Body of pancreas (tissue), 4 donors: ENCODE measurements at regions not wholly inside any gene's neighbourhood (a gene's known extent, or its start where the extent isn't known, plus 50 kb on each side); places are given as distances from the start of the nearest gene placed in this dataset.
"Not testable (repeated sequence)": the region's sequence is repeated elsewhere in the genome, so short reads cannot be mapped to it uniquely, and the experiment has no call there.

ENCODE experiments used
- POLR2A ChIP-seq, 3 donors: fragments of 450-650 bp; IDR thresholded peaks; one replicate each; pipeline ENCODE4 v1.6.1; 2016; ENCODE audit warnings: antibody characterized with exemption in 3 of 3, mild to moderate bottlenecking in 2 of 3
- TF ChIP-seq, protein P1 (sequence below), 7 experiments: fragments of 450-650 bp in 4 of 7; fragments of 200-600 bp in 3 of 7; sonication (generic) in 3 of 7; IDR thresholded peaks; one replicate each; pipeline ENCODE4 v1.5.1; 2016 to 2019; ENCODE audit warnings: antibody characterized with exemption in 7 of 7

DNA sequence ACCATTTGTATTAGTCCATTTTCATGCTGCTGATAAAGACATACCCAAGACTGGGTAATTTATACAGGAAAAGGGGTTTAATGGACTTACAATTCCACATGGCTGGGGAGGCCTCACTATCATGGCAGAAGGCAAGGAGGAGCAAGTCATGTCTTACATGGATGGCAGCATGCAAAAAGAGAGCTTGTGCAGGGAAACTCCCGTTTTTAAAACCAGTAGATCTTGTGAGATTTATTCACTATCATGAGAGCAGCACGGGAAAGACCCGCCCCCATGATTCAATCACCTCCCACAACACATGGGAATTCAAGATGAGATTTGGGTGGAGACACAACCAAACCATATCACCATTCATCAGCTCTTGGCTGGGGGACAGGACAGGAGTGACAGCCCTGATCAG lies 189.0 kb downstream of the UACA start:
- TF ChIP-seq, protein P1, sequence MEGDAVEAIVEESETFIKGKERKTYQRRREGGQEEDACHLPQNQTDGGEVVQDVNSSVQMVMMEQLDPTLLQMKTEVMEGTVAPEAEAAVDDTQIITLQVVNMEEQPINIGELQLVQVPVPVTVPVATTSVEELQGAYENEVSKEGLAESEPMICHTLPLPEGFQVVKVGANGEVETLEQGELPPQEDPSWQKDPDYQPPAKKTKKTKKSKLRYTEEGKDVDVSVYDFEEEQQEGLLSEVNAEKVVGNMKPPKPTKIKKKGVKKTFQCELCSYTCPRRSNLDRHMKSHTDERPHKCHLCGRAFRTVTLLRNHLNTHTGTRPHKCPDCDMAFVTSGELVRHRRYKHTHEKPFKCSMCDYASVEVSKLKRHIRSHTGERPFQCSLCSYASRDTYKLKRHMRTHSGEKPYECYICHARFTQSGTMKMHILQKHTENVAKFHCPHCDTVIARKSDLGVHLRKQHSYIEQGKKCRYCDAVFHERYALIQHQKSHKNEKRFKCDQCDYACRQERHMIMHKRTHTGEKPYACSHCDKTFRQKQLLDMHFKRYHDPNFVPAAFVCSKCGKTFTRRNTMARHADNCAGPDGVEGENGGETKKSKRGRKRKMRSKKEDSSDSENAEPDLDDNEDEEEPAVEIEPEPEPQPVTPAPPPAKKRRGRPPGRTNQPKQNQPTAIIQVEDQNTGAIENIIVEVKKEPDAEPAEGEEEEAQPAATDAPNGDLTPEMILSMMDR (IDR thresholded peaks at IDR 0.05) = not testable (repeated sequence)
- not testable (repeated sequence) for TF ChIP-seq POLR2A (IDR thresholded peaks at IDR 0.05)
